Fibroblast of lung (primary cell): ENCODE measurements at regions not wholly inside any gene's neighbourhood (a gene's known extent, or its start where the extent isn't known, plus 50 kb on each side); places are given as distances from the start of the nearest gene placed in this dataset.
"Not testable (repeated sequence)": the region's sequence is repeated elsewhere in the genome, so short reads cannot be mapped to it uniquely, and the experiment has no call there.

Source experiments
- EZH2 ChIP-seq: IDR thresholded peaks from 2 replicates; pipeline ENCODE4 v1.5.1; 2012; ENCODE audit warnings: low read length, control low read depth, mild to moderate bottlenecking; ENCODE audit errors: missing control alignments
- TF ChIP-seq, protein P1 (sequence below), 2 donors: IDR thresholded peaks in 1 of 2; conservative IDR thresholded peaks in 1 of 2; 1 replicate in 1 of 2; 2 replicates in 1 of 2; pipeline ENCODE4 v1.5.1; 2011 to 2012; ENCODE audit warnings: low read length in 2 of 2, control low read depth in 1 of 2, inconsistent platforms in 1 of 2, low read depth in 1 of 2, mild to moderate bottlenecking in 1 of 2

GRCh38 chr1:188003687-188004086, 1174.9 kb downstream of the PLA2G4A start:
- not testable (repeated sequence) for TF ChIP-seq EZH2
- TF ChIP-seq, protein P1, sequence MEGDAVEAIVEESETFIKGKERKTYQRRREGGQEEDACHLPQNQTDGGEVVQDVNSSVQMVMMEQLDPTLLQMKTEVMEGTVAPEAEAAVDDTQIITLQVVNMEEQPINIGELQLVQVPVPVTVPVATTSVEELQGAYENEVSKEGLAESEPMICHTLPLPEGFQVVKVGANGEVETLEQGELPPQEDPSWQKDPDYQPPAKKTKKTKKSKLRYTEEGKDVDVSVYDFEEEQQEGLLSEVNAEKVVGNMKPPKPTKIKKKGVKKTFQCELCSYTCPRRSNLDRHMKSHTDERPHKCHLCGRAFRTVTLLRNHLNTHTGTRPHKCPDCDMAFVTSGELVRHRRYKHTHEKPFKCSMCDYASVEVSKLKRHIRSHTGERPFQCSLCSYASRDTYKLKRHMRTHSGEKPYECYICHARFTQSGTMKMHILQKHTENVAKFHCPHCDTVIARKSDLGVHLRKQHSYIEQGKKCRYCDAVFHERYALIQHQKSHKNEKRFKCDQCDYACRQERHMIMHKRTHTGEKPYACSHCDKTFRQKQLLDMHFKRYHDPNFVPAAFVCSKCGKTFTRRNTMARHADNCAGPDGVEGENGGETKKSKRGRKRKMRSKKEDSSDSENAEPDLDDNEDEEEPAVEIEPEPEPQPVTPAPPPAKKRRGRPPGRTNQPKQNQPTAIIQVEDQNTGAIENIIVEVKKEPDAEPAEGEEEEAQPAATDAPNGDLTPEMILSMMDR (conservative IDR thresholded peaks at IDR 0.05 in 1 of 2, IDR thresholded peaks at IDR 0.05 in 1 of 2; ENCODE audit: low read depth in 1 of 2, low read length in 2 of 2) = not testable (repeated sequence)
